GM19468 (cell line): ENCODE measurements at regions not wholly inside any gene's neighbourhood (a gene's known extent, or its start where the extent isn't known, plus 50 kb on each side); places are given as distances from the start of the nearest gene placed in this dataset.

Source experiments
- ATAC-seq: cut with Tn5 transposase; IDR thresholded peaks from one replicate; pipeline ENCODE4 v1.9.1; 2021; ENCODE audit warnings: mild to moderate bottlenecking, moderate library complexity, moderate number of reproducible peaks; ENCODE audit not compliant: unreplicated experiment; ENCODE audit errors: extremely low read depth

DNA sequence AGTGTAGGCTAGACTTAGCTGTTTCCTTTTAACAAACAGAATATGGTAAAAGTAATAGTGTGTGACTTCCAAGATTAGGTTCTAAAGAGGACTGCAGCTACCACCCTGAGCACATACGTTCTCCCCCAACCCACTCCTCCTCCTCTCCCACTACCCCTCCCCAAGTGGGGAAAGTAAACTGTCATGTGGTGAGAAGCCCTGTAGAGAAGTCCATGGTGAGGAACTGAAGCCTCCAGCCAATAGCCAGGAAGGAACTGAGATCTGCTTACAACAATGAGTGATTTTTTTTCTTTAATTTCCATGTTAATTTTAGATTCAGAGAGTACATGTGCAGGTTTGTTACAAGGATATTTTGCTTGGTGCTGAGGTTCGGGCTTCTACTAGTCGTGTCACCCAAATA, 57.0 kb upstream of the EGLN3 start:
- no peak for ATAC-seq

DNA sequence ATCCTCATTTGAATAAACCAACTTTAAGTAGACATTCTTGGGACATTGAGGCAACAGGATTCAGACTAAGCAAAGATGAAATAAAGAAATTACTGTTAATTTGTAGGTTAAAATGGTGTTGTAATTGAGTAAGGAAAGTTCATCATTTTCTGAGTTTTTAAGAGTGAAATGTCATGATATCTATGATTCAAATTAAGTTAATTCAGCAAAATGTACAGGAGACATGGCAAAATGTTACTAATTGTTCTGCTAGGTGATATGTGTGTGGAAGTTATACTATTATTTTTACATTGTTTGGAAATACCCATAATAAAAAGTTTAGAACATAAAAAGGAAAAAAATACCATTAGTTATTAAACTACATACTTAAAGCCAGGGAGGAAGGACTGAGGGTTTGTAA, 55.0 kb upstream of the EGLN3 start:
- ATAC-seq, result no peak

DNA sequence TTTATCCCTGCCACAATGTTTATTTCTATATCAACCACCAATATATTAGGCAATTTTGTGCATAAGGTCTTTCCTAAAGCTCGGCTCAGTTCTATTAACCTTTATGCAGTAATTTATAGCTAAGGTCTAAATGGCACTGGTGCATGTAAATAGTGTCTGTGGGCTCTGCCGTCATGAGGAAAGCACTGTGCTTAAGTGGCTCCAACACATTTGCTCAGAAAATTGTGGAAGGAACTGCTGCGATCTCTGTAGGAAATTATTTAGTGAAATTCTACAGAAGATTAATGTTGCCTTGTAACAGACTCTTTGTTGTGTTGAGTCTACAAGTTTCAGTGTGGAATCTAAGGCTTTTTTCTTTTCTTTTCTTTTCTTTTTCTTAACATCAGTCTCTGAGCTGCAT, 54.0 kb upstream of the EGLN3 start:
- ATAC-seq, result no peak

DNA sequence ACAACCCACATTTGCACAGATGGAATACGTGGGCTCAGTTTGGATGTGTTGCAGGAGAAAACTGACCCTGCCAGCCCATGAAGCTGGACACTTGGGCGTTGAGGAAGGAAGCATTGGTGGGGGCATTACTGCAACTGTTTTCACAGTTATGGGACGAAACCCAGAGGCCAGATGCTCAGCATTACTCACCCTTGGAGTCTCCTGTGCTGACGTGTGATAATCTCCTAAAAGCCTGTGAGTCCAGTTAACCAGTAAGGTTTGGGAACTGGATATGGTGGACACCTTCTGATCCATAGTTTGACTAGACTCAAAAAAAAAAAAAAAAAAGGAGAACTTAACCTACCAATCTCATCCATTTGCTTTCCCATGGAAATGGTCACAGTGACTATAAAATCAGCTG, 52.8 kb upstream of the EGLN3 start:
- no peak for ATAC-seq

DNA sequence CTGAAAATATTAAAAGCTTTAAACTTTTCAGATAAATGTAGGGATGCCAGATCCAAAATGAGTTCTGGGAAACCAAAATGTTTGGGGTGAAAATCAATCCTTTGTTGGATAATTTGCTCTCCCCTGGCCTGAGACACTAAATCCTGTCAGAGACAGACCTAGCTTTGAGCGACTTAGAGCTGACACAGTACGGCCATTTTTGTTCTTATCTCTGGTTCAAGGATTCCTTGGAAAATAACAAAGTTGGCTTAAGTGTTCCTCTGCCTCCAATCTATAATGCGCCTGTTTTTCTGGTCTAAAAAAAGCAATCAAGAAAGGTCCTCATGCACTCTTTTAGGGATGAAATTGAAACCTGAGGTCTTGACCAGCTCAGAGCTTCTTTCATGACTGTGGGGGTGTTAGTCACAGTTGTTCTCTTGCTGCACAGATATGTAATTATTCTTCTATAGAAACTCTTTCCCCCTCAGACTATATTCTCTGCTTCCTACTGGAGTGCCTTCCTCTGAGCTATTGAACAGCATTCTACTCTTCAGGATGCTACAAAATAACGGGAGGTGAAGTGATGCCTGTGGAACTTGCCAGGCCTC, 52.3 kb upstream of the EGLN3 start:
- ATAC-seq, result no peak
